ENCODE measurements at regions not wholly inside any gene's neighbourhood (a gene's known extent, or its start where the extent isn't known, plus 50 kb on each side); places are given as distances from the start of the nearest gene placed in this dataset.

DNA sequence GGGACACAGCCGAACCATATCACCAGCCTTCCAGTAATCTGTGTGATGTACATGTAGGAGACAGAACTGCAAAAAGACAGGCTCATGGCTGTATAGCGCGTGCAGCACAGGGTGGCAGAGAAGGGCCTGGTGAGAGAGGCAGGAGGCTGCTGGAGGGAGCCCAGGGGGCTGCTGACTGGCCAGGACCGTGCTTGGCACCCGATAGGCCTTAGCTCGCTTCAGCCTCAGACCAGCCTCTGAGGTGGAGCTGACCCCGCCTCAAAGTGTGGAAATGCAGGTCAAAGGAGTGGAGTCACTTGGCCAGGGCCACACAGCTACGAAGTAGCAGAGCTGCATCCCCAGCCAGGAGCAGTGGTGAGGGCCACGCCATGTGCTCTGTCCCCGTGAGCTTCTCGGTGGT, 707.6 kb downstream of the QKI start:
- peaks cover 4% of the 10 kb centered on the region for H3K9me3 ChIP-seq (ENCODE audit: control insufficient read depth, low read depth, low read length)
- DNase-seq (ENCODE audit: low read depth, low spot score) (no peak), FAIRE-seq (no peak)
- TF ChIP-seq, protein P1, sequence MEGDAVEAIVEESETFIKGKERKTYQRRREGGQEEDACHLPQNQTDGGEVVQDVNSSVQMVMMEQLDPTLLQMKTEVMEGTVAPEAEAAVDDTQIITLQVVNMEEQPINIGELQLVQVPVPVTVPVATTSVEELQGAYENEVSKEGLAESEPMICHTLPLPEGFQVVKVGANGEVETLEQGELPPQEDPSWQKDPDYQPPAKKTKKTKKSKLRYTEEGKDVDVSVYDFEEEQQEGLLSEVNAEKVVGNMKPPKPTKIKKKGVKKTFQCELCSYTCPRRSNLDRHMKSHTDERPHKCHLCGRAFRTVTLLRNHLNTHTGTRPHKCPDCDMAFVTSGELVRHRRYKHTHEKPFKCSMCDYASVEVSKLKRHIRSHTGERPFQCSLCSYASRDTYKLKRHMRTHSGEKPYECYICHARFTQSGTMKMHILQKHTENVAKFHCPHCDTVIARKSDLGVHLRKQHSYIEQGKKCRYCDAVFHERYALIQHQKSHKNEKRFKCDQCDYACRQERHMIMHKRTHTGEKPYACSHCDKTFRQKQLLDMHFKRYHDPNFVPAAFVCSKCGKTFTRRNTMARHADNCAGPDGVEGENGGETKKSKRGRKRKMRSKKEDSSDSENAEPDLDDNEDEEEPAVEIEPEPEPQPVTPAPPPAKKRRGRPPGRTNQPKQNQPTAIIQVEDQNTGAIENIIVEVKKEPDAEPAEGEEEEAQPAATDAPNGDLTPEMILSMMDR (optimal IDR thresholded peaks at IDR 0.05 in 1 of 3, IDR thresholded peaks at IDR 0.05 in 1 of 3, conservative IDR thresholded peaks at IDR 0.05 in 1 of 3; ENCODE audit: extremely low read depth in 1 of 3, insufficient read depth in 2 of 3, low read length in 3 of 3), result no peak
- no peak for TF ChIP-seq EZH2 (IDR thresholded peaks at IDR 0.05; ENCODE audit: low read length)
- no peaks in the 10 kb centered on the region for H3K36me3 ChIP-seq (ENCODE audit: control insufficient read depth in 2 of 2, extremely low read depth in 1 of 2, insufficient read depth in 2 of 2, low read length in 2 of 2)
- dilution Hi-C loops (cut with MboI; ENCODE audit: extremely low pct_ligation_motif_present, low sequenced_read_pairs), result no loop called here
- H3K27ac ChIP-seq (ENCODE audit: control insufficient read depth, insufficient read depth, low read length), result no peak overlapping the region
- no peaks in the 10 kb centered on the region for H3K4me1 ChIP-seq (ENCODE audit: control insufficient read depth, extremely low read depth, insufficient read depth, low read length)
- no peaks in the 10 kb centered on the region for H4K20me1 ChIP-seq (ENCODE audit: control insufficient read depth, extremely low read depth, insufficient read depth, low read length)
- H3K79me2 ChIP-seq (ENCODE audit: control insufficient read depth, insufficient read depth, low read length), result no peaks in the 10 kb centered on the region
- no peak overlapping the region for H3K4me3 ChIP-seq (ENCODE audit: control insufficient read depth in 2 of 3, extremely low read depth in 1 of 3, insufficient read depth in 2 of 3, low read depth in 1 of 3, low read length in 3 of 3)
- H3K9me1 ChIP-seq (ENCODE audit: control insufficient read depth, extremely low read depth, insufficient read depth, low read length), result no peaks in the 10 kb centered on the region
- no peaks in the 10 kb centered on the region for H3K27me3 ChIP-seq (ENCODE audit: control insufficient read depth, extremely low read depth, insufficient read depth, low read length)
- H3K4me2 ChIP-seq (ENCODE audit: control insufficient read depth, extremely low read depth, insufficient read depth, low read depth, low read length), result no peak overlapping the region
- no peak overlapping the region for H3K9ac ChIP-seq (ENCODE audit: control insufficient read depth, extremely low read depth, insufficient read depth, low read length)
- H2AFZ ChIP-seq (ENCODE audit: control insufficient read depth, low read length), result no peak overlapping the region

DNA sequence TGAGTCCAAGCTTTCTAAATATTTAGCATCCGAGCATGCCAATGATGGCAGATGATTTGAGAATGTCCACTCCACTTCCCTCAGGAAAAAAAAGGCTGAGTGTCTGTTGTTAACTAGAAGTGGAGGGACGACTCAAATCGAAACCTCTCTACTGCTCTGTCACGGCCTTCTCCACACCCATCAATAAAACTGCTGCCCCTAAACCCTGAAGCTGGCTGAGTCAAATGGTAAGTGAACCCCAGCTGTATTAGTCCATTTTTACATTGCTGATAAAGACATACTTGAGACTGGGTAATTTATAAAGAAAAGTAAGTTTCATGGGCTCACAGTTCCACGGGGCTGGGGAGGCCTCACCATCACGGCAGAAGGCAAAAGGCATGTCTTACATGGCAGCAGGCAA, 707.0 kb downstream of the QKI start:
- Histone ChIP-seq H3K79me2 (ENCODE audit: control insufficient read depth, insufficient read depth, low read length) (no peaks in the 10 kb centered on the region), H4K20me1 (ENCODE audit: control insufficient read depth, extremely low read depth, insufficient read depth, low read length) (no peaks in the 10 kb centered on the region), H3K9ac (ENCODE audit: control insufficient read depth, extremely low read depth, insufficient read depth, low read length) (no peak overlapping the region), H3K27ac (ENCODE audit: control insufficient read depth, insufficient read depth, low read length) (no peak overlapping the region), H3K36me3 (ENCODE audit: control insufficient read depth in 2 of 2, extremely low read depth in 1 of 2, insufficient read depth in 2 of 2, low read length in 2 of 2) (no peaks in the 10 kb centered on the region), H3K27me3 (ENCODE audit: control insufficient read depth, extremely low read depth, insufficient read depth, low read length) (no peaks in the 10 kb centered on the region), H3K9me3 (ENCODE audit: control insufficient read depth, low read depth, low read length) (peaks cover 4% of the 10 kb centered on the region), H3K4me3 (ENCODE audit: control insufficient read depth in 2 of 3, extremely low read depth in 1 of 3, insufficient read depth in 2 of 3, low read depth in 1 of 3, low read length in 3 of 3) (no peak overlapping the region), H3K4me1 (ENCODE audit: control insufficient read depth, extremely low read depth, insufficient read depth, low read length) (no peaks in the 10 kb centered on the region), H3K9me1 (ENCODE audit: control insufficient read depth, extremely low read depth, insufficient read depth, low read length) (no peaks in the 10 kb centered on the region), H3K4me2 (ENCODE audit: control insufficient read depth, extremely low read depth, insufficient read depth, low read depth, low read length) (no peak overlapping the region), H2AFZ (ENCODE audit: control insufficient read depth, low read length) (no peak overlapping the region)
- DNase-seq (ENCODE audit: low read depth, low spot score), result no peak
- TF ChIP-seq, protein P1 (optimal IDR thresholded peaks at IDR 0.05 in 1 of 3, IDR thresholded peaks at IDR 0.05 in 1 of 3, conservative IDR thresholded peaks at IDR 0.05 in 1 of 3; ENCODE audit: extremely low read depth in 1 of 3, insufficient read depth in 2 of 3, low read length in 3 of 3), result no peak
- TF ChIP-seq EZH2 (IDR thresholded peaks at IDR 0.05; ENCODE audit: low read length), result no peak
- FAIRE-seq, result no peak
- dilution Hi-C loops (cut with MboI; ENCODE audit: extremely low pct_ligation_motif_present, low sequenced_read_pairs), result no loop called here

All from keratinocyte (primary cell).